K562 (cell line): ENCODE measurements at regions not wholly inside any gene's neighbourhood (a gene's known extent, or its start where the extent isn't known, plus 50 kb on each side); places are given as distances from the start of the nearest gene placed in this dataset.

Experiments used
- ATAC-seq: fragments of 200-7000 bp; cut with Tn5 transposase; 3 replicates; pipeline ENCODE4 v1.9.1; 2020; ENCODE audit warnings: moderate library complexity
- BruUV-seq: library from RNA; stranded (reverse); fragments of 400-500 nt; replicated peaks from 2 replicates; lab custom pipeline; 2021; lab: Mats Ljungman, UMichigan
- CTCF ChIA-PET: fragments of 300-600 bp; formaldehyde crosslinking; extraction: SDS; loops from one replicate; lab custom pipeline; 2021; ENCODE audit warnings: low intra/inter-chr PET ratio; lab: Yijun Ruan, JAX
- POLR2A ChIA-PET: fragments of 300-600, 350-650 bp; sonication (Branson Sonifier 250); formaldehyde crosslinking; extraction: SDS; loops from one replicate; lab custom pipeline; 2021; ENCODE audit warnings: antibody characterized with exemption, inconsistent platforms; lab: Yijun Ruan, JAX
- DNase-seq, 4 experiments: peaks; one replicate each; pipeline versions ENCODE4 v3.0.0 to v3.0.0-alpha.2; 2011 to 2018; ENCODE audit warnings: low spot score in 3 of 4, mixed read lengths in 3 of 4; ENCODE audit errors: extremely low read depth in 1 of 4
- FAIRE-seq: peaks from 2 replicates; lab custom pipeline; 2011; peaks lifted over from hg19 to GRCh38; lab: Jason Lieb, UNC
- H2AFZ ChIP-seq: 2 replicates; pipeline ENCODE4 v1.6.0; 2011; ENCODE audit warnings: low read depth, low read length, control low read depth, inconsistent platforms
- H3K27ac ChIP-seq: fragments of 200-600 bp; 3 replicates; pipeline ENCODE4 v1.8.0; 2011; ENCODE audit warnings: low read depth, mild to moderate bottlenecking, control low read depth, inconsistent platforms, low read length, moderate library complexity, mixed read lengths; ENCODE audit errors: extremely low read depth
- H3K27me3 ChIP-seq, 2 experiments: fragments of 300-600 bp in 1 of 2; 2 replicates in 1 of 2; 3 replicates in 1 of 2; pipeline versions ENCODE4 v1.6.0 to v1.8.0; 2011; ENCODE audit warnings: inconsistent platforms in 2 of 2, low read length in 2 of 2, mild to moderate bottlenecking in 1 of 2, mixed read lengths in 1 of 2, moderate library complexity in 1 of 2; ENCODE audit not compliant: control insufficient read depth in 2 of 2, insufficient read depth in 2 of 2
- H3K36me3 ChIP-seq: fragments of 300-600 bp; 3 replicates; pipeline ENCODE4 v1.8.0; 2011; ENCODE audit warnings: mild to moderate bottlenecking, low read length, inconsistent platforms; ENCODE audit not compliant: control insufficient read depth, insufficient read depth
- H3K4me1 ChIP-seq, 2 experiments: fragments of 200-600 bp in 1 of 2; replicated peaks in 1 of 2; 2 replicates in 1 of 2; 3 replicates in 1 of 2; pipeline versions ENCODE4 v1.5.1 to v1.8.0; 2011; ENCODE audit warnings: inconsistent platforms in 2 of 2, low read length in 2 of 2, mild to moderate bottlenecking in 1 of 2, mixed read lengths in 1 of 2, moderate library complexity in 1 of 2; ENCODE audit not compliant: control insufficient read depth in 2 of 2, insufficient read depth in 2 of 2
- H3K4me2 ChIP-seq: 2 replicates; pipeline ENCODE4 v1.6.1; 2011; ENCODE audit warnings: low read length, control low read depth, inconsistent platforms, mixed read lengths; ENCODE audit not compliant: insufficient read depth
- H3K4me3 ChIP-seq: fragments of 200-600 bp; sonication (generic), shearing (Covaris generic); 2 replicates; pipeline ENCODE4 v1.5.1; 2016; ENCODE audit warnings: control low read depth, inconsistent platforms
- H3K79me2 ChIP-seq: fragments of 200-600 bp; 3 replicates; pipeline ENCODE4 v1.8.0; 2011; ENCODE audit warnings: low read length, inconsistent platforms; ENCODE audit not compliant: control insufficient read depth, insufficient read depth
- H3K9ac ChIP-seq, 2 experiments: 2 replicates each; pipeline versions ENCODE4 v1.6.0 to v1.6.1; 2011; ENCODE audit warnings: low read depth in 2 of 2, low read length in 2 of 2, control low read depth in 1 of 2, inconsistent platforms in 1 of 2, mild to moderate bottlenecking in 1 of 2, mixed read lengths in 1 of 2; ENCODE audit not compliant: insufficient read depth in 1 of 2
- H3K9me1 ChIP-seq: one replicate; pipeline ENCODE4 v1.6.0; 2011; ENCODE audit warnings: inconsistent platforms, mild to moderate bottlenecking, low read length, moderate library complexity; ENCODE audit not compliant: control insufficient read depth, insufficient read depth
- H3K9me3 ChIP-seq: replicated peaks from 2 replicates; pipeline ENCODE4 v1.5.1; 2011; ENCODE audit warnings: low read depth, low read length, inconsistent platforms; ENCODE audit not compliant: control insufficient read depth, insufficient read depth
- H4K20me1 ChIP-seq: replicated peaks from 2 replicates; pipeline ENCODE4 v1.6.1; 2011; ENCODE audit warnings: low read length, inconsistent platforms, mixed read lengths; ENCODE audit not compliant: control insufficient read depth, insufficient read depth
- BRCA1 ChIP-seq, 2 experiments: fragments of 450-650 bp in 1 of 2; sonication (generic) in 1 of 2; formaldehyde crosslinking in 1 of 2; IDR thresholded peaks; 2 replicates each; pipeline versions ENCODE4 v1.5.0 to v1.6.1; 2017 to 2020; ENCODE audit warnings: mild to moderate bottlenecking in 1 of 2, missing genetic modification reagents in 1 of 2
- CC2D1A ChIP-seq: fragments of 450-650 bp; IDR thresholded peaks from 2 replicates; pipeline ENCODE4 v1.6.1; 2017; ENCODE audit warnings: mild to moderate bottlenecking
- CREB3 ChIP-seq: fragments of 450-650 bp; conservative IDR thresholded peaks from 2 replicates; pipeline ENCODE4 v1.6.1; 2016; ENCODE audit warnings: missing genetic modification characterization, low read depth, mild to moderate bottlenecking, missing compliant biosample characterization, moderate library complexity
- CREB5 ChIP-seq: fragments of 250-450 bp; sonication (Bioruptor Pico); IDR thresholded peaks from 2 replicates; pipeline ENCODE4 v1.5.0; 2020; ENCODE audit warnings: mild to moderate bottlenecking
- ETV5 ChIP-seq: sonication (generic); formaldehyde crosslinking; IDR thresholded peaks from 2 replicates; pipeline ENCODE4 v1.4.0; 2020; ENCODE audit warnings: low read depth, mild to moderate bottlenecking, missing genetic modification reagents
- HMBOX1 ChIP-seq: sonication (generic); IDR thresholded peaks from 2 replicates; pipeline ENCODE4 v1.6.1; 2016
- HNRNPL ChIP-seq: fragments of 200-400 bp; formaldehyde crosslinking; IDR thresholded peaks from 2 replicates; pipeline ENCODE4 v1.6.1; 2017; ENCODE audit warnings: low read depth, mild to moderate bottlenecking, low read length
- PRPF4 ChIP-seq: fragments of 200-400 bp; formaldehyde crosslinking; IDR thresholded peaks from one replicate; pipeline ENCODE4 v1.6.1; 2017; ENCODE audit warnings: low read length, low read depth, mild to moderate bottlenecking; ENCODE audit not compliant: insufficient read depth, poor library complexity, severe bottlenecking
- RCOR1 ChIP-seq, 2 experiments: IDR thresholded peaks; 2 replicates each; pipeline ENCODE4 v1.6.1; 2012; ENCODE audit warnings: low read depth in 2 of 2, low read length in 2 of 2, borderline replicate concordance in 1 of 2, improper control_type of control experiment in 1 of 2
- STAG1 ChIP-seq: sonication (generic); formaldehyde crosslinking; IDR thresholded peaks from 2 replicates; pipeline ENCODE4 v1.5.0; 2020; ENCODE audit warnings: missing genetic modification reagents, borderline replicate concordance
- ZNF324 ChIP-seq: fragments of 250-450 bp; sonication (Bioruptor Pico); IDR thresholded peaks from 2 replicates; pipeline ENCODE4 v1.4.0; 2020; ENCODE audit warnings: mild to moderate bottlenecking
- ZNF408 ChIP-seq: fragments of 250-450 bp; sonication (Bioruptor Pico); IDR thresholded peaks from 2 replicates; pipeline ENCODE4 v1.4.0; 2020; ENCODE audit warnings: low read depth, mild to moderate bottlenecking, moderate library complexity
- ZNF507 ChIP-seq: conservative IDR thresholded peaks from 2 replicates; pipeline ENCODE4 v1.6.1; 2017; ENCODE audit warnings: missing genetic modification characterization, missing compliant biosample characterization
- ZNF707 ChIP-seq: fragments of 250-450 bp; sonication (Bioruptor Pico); conservative IDR thresholded peaks from 2 replicates; pipeline ENCODE4 v1.8.0; 2022; ENCODE audit warnings: inconsistent platforms, mild to moderate bottlenecking, moderate library complexity
- WGBS: fragments of 100-300 bp; shearing (Covaris generic); methylation state at CpG from one replicate; pipeline ENCODE4 v1.1.6; 2016; ENCODE audit warnings: low coverage, mixed read lengths; ENCODE audit not compliant: insufficient coverage; ENCODE audit errors: missing lambda C conversion rate; 5-methylcytosine and 5-hydroxymethylcytosine counted together
- in situ Hi-C: fragments of 300-500 bp; cut with MboI; formaldehyde crosslinking; loops from 4 replicates; pipeline ENCODE4 v1.15.0; 2018; ENCODE audit warnings: inconsistent platforms, mixed read lengths
- intact Hi-C: fragments of 100-400 bp; cut with micrococcal nuclease; formaldehyde crosslinking; loops from 2 replicates; pipeline ENCODE4 v1.14.2; 2022

GRCh38 chr6:94446120-94446519 is 1026.8 kb upstream of the EPHA7 start:
- FAIRE-seq (no peak), DNase-seq (no peak), ATAC-seq (no peak)
- Histone ChIP-seq H3K9me1 (no peaks in the 10 kb centered on the region), H4K20me1 (no peaks in the 10 kb centered on the region), H2AFZ (no peak overlapping the region), H3K9ac (no peak overlapping the region), H3K4me1 (no peaks in the 10 kb centered on the region), H3K27ac (no peak overlapping the region), H3K36me3 (no peaks in the 10 kb centered on the region), H3K9me3 (no peaks in the 10 kb centered on the region), H3K27me3 (no peaks in the 10 kb centered on the region), H3K79me2 (no peaks in the 10 kb centered on the region), H3K4me2 (no peak overlapping the region), H3K4me3 (no peak overlapping the region)
- intact Hi-C loops (no loop called here), in situ Hi-C loops (no loop called here)
- POLR2A ChIA-PET, result no interaction called here
- TF ChIP-seq ZNF507 (tag) (no peak), ZNF408 (CRISPR knock-in tag) (no peak), ZNF324 (CRISPR knock-in tag) (no peak), ZNF707 (CRISPR knock-in tag) (no peak), HNRNPL (no peak), CREB3 (tag) (no peak), RCOR1 (IDR thresholded peaks at IDR 0.05; ENCODE audit: borderline replicate concordance in 1 of 2, low read depth in 2 of 2, low read length in 2 of 2) (no peak), PRPF4 (no peak), ETV5 (no peak), HMBOX1 (no peak), CC2D1A (no peak), BRCA1 (IDR thresholded peaks at IDR 0.05) (no peak), BRCA1 (CRISPR knock-in tag; IDR thresholded peaks at IDR 0.05) (no peak), STAG1 (CRISPR knock-in tag) (no peak), CREB5 (no peak)
- BruUV-seq, result no TSS peak
- CTCF ChIA-PET, result interaction anchor here (0.6 kb wide), 1 partner anchor 993 kb away, joined by 3 read pairs; no protein-coding TSS in a partner anchor
- 0% methylated on average over 3 of the region's 3 CpGs for WGBS
